ENCODE measurements at regions not wholly inside any gene's neighbourhood (a gene's known extent, or its start where the extent isn't known, plus 50 kb on each side); places are given as distances from the start of the nearest gene placed in this dataset.
"Not testable (repeated sequence)": the region's sequence is repeated elsewhere in the genome, so short reads cannot be mapped to it uniquely, and the experiment has no call there.

GRCh38 chr10:14423111-14423744, 92.5 kb upstream of the FRMD4A start:
- no peak for DNase-seq

GRCh38 chr10:14422431-14422830, 91.7 kb upstream of the FRMD4A start:
- no peak for DNase-seq

DNA sequence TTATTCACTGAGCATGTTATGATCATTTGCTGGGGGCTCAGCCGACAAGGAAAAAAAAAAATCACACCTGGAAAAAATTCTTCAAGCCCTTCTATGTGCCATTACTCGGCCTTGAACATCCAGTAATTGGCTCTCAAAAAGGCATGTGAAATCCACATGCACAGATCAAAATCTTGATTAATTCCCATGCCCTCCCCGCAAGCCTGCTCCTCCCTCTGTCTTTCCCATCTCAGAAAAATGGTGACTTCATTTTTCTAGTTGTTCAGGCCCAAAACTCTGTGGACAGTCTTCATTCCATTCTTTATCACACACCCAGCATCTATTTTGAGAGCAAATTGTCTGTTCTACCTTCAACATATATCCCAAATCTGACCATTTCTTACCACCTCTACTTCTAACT, 91.2 kb upstream of the FRMD4A start:
- DNase-seq, result no peak

- not testable (repeated sequence) for DNase-seq
Measured at GRCh38 chr10:14417336-14417735, 86.6 kb upstream of the FRMD4A start.

- DNase-seq, result no peak
Measured at GRCh38 chr10:14416308-14416700, 85.6 kb upstream of the FRMD4A start.

GRCh38 chr10:14415676-14416307, 85.1 kb upstream of the FRMD4A start:
- no peak for DNase-seq

DNA sequence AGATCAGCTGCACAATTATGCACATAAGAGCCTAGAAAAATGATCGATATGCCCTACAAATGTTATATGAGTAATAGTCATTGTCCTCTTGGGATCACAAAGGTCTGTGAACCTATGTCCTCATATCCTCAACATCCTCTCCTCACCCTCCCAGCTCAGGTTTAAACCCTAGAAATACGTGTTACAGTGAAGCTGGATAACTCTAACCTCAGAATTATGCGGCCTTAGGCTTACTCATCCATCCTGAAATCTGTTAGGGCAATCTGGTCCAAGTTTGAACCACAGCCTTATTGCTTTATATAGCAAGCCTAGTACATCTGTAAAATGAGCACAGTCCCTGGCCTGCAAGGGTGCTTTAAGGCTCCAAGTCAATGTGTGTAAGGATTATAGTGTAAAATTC, 84.2 kb upstream of the FRMD4A start:
- no peak for DNase-seq

DNA sequence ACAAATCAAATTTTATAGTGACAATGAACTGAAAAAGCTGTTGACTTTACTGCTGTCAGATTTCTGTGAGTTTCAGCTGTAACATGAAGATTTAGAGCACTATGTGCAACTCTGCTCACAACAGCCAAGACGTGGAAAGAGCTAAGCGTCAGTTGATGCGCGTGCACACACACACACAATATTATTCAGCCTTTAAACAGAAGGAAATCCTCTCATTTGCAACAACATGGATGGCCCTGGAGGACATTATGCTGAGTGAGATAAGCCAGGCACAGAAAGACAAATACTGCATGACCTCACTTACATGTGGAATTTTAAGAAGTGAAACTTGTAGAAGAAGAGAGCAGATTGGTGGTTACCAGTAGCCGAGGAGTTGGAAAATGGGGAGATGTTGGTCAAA, 82.8 kb upstream of the FRMD4A start:
- no peak for DNase-seq

- no peak for DNase-seq
Measured at GRCh38 chr10:14412624-14413023, 81.9 kb upstream of the FRMD4A start.

DNA sequence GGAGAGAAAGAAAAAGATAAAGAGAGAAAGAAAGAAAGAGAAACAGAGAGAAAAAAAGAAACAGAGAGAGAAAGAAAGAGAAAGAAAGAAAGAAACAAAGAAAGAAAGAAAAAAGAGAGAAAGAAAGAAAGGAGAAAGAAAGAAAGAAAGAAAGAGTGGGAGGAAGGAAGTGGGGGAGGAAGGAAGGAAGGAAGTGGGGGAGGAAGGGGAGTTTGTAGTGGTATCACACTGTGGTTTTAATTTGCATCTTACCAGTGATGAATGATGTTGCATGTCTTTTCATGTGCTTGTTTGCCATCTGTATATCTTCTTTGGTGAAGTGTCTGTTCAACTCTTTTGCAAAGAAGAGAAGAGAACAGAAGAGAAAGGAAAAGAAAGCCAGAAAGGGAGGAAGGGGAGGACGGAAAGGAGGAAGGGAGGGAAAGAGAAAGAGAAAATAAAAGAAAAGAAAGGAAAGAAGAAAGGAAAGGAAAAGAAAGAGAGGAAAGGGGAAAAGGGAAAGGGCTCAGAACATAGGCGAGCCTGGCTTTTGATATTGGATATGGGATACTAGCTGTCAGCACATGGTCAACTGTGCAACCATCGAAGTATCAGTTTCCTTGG, 79.2 kb upstream of the FRMD4A start:
- DNase-seq, result no peak

DNA sequence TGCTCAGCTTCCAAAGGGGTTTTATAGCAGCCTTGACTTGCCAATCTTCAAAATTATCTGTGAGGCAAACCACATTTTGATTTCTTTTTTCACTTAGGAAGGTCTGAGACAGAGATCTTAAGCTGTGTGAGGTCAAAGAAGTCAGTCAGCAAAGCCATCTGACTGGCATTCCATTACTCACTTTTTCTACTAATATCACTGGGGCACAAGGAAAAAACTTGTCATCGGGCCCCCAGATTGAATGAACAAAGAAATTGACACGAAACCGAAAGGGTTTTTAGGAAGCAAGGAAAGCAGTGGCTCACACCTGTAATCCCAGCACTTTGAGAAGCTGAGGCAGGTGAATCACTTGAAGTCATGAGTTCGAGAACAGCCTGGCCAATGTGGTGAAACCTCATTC, 78.5 kb upstream of the FRMD4A start:
- DNase-seq, result no peak

DNA sequence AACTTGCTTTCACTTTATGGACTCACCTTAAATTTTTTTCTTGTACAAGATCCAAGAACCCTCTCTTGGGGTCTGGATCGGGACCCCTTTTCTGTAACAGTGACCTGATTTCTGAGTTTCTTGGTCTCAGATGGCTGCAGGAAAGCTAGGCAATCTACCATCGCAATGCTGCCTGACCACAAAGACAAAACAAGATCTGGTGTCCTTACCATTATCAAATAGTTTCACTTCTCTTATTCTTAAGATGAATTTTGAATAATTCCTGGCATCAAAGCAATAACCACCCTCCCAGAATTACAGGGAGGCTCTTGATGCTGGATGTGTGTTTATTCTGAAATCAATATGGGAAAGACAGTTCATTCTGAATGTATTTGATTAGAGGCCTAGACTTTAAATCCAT, 77.4 kb upstream of the FRMD4A start:
- no peak for DNase-seq

- no peak for DNase-seq
Measured at GRCh38 chr10:14407567-14407966, 76.8 kb upstream of the FRMD4A start.

- DNase-seq, result no peak
Measured at GRCh38 chr10:14405076-14406065, 74.6 kb upstream of the FRMD4A start.

GRCh38 chr10:14403881-14404623, 73.3 kb upstream of the FRMD4A start:
- no peak for DNase-seq

- DNase-seq, result no peak
Measured at GRCh38 chr10:14403359-14403758, 72.6 kb upstream of the FRMD4A start.

DNA sequence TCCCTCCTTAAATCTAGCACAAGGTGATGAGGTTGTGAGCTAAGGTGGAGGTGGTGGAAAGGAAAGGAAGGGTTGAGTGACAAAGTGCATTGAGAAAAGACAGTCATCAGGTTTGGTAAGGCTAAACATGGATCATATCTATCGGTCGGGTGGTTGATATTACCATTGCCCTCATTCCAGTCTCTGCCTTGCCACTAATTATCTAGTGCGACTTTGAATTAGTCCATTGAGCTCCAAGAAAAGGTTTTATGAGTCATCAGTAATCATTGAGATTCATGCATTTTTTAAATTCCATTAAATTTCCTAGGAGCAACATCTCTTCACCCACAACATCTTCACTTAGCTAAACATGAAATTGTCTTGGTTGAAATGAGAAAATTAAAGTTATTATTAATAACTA, 68.9 kb upstream of the FRMD4A start:
- no peak for DNase-seq

GRCh38 chr10:14397066-14397465, 66.3 kb upstream of the FRMD4A start:
- DNase-seq, result no peak

DNA sequence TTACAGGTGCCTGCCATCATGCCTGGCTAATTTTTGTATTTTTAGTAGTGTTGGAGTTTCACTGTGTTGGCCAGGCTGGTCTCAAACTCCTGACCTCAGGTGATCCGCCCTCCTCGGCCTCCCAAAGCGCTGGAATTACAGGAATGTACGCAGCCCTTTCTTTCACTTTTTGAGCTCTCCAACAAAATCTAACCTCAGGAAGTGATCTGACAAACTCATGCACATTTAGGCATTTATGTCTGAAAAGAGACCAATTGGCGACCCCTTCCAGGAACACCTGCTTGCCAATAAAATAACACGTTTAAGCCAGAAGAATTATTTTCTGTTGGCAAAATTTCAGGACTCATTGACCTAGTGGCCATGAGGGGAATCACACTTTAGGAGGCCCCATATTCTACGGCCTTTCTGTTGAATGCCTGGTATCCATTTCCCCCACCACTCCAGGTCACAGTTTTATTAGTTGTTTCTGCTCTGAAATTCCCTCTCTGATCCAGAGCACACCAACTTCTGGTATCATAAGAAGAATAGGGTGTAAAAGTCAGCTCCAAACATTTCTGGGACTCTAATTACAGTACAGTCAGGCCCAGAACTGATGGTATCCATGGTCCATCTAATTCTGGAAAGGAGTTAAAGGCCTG, 65.8 kb upstream of the FRMD4A start:
- DNase-seq, result no peak

DNA sequence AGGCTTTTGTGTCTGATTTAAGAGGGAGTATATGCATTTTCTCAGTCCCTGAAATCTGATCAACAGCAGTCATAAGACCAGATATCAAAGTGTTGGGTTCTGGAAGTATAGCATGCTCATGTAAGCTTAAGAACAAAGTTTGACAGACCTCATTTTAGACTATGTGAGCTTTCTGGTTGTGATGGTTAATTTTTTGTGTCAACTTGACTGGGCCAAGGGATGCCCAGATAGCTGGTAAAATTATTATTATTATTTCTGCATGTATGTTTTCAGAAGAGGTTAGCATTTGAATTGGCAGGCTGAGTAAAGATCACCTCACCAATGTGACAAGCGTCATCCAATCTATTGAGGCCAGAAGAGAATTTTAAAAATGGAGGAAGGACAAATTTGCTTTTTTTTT, 63.5 kb upstream of the FRMD4A start:
- DNase-seq, result no peak

DNA sequence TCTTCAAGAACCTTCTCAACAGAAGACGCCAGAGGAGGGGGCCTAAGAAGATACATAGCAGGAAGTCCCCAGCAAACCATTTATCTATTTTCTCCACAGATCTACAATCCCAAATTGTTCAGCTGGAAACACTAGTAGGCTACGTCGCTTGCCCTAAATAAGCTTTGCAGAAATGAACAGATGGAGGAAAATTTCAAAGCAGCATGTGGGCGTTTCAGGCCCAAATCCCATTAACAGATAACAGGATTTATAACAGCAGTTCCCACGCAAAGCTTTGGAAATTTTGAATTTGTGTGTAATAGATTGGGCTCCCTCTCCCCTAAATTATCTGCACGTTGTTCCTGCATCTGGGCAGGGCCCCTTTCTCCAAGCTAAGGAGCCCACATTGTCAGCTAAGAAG, 60.6 kb upstream of the FRMD4A start:
- no peak for DNase-seq

- DNase-seq, result peak; percentile 13
Measured at GRCh38 chr10:14389981-14390590, 59.4 kb upstream of the FRMD4A start.

All from CD4-positive, alpha-beta T cell treated with Interleukin-21 for 1 hour (primary cell).